Osteoblast (primary cell): ENCODE measurements at regions not wholly inside any gene's neighbourhood (a gene's known extent, or its start where the extent isn't known, plus 50 kb on each side); places are given as distances from the start of the nearest gene placed in this dataset.

Experiments used
- DNase-seq: peaks from one replicate; pipeline ENCODE4 v3.0.0; 2011; ENCODE audit warnings: low spot score, mixed read lengths; ENCODE audit not compliant: insufficient read length; ENCODE audit errors: missing footprints
- H2AFZ ChIP-seq: 2 replicates; pipeline ENCODE4 v1.6.0; 2011; ENCODE audit warnings: mild to moderate bottlenecking, low read length
- H3K27ac ChIP-seq: 2 replicates; pipeline ENCODE4 v1.5.1; 2011; ENCODE audit warnings: mild to moderate bottlenecking, low read depth, low read length, moderate library complexity
- H3K27me3 ChIP-seq: 2 replicates; pipeline ENCODE4 v1.6.0; 2012; ENCODE audit warnings: mild to moderate bottlenecking, control low read depth, inconsistent platforms, low read length, moderate library complexity; ENCODE audit not compliant: insufficient read depth
- H3K36me3 ChIP-seq: 2 replicates; pipeline ENCODE4 v1.5.1; 2011; ENCODE audit warnings: mild to moderate bottlenecking, low read length, control low read depth, moderate library complexity; ENCODE audit not compliant: insufficient read depth
- H3K4me1 ChIP-seq: 2 replicates; pipeline ENCODE4 v1.5.1; 2011; ENCODE audit warnings: mild to moderate bottlenecking, low read length, control low read depth, moderate library complexity; ENCODE audit not compliant: insufficient read depth
- H3K4me2 ChIP-seq: 2 replicates; pipeline ENCODE4 v1.6.0; 2011; ENCODE audit warnings: mild to moderate bottlenecking, low read length; ENCODE audit not compliant: insufficient read depth
- H3K4me3 ChIP-seq: fragments of 200-600 bp; sonication (generic); 3 replicates; pipeline ENCODE4 v1.5.1; 2012; ENCODE audit warnings: mild to moderate bottlenecking, low read length, inconsistent platforms; ENCODE audit not compliant: insufficient read depth
- H3K79me2 ChIP-seq: 2 replicates; pipeline ENCODE4 v1.6.0; 2012; ENCODE audit warnings: mild to moderate bottlenecking, low read length, control low read depth, inconsistent platforms; ENCODE audit not compliant: insufficient read depth
- H3K9me3 ChIP-seq: 2 replicates; pipeline ENCODE4 v1.5.1; 2011; ENCODE audit warnings: low read depth, low read length, control low read depth
- H4K20me1 ChIP-seq: 2 replicates; pipeline ENCODE4 v1.6.0; 2012; ENCODE audit warnings: mild to moderate bottlenecking, low read length, control low read depth; ENCODE audit not compliant: insufficient read depth
- CTCF ChIP-seq: IDR thresholded peaks from 2 replicates; pipeline ENCODE4 v1.5.1; 2011; ENCODE audit warnings: mild to moderate bottlenecking, low read depth, low read length, moderate library complexity; ENCODE audit errors: extremely low read depth

DNA sequence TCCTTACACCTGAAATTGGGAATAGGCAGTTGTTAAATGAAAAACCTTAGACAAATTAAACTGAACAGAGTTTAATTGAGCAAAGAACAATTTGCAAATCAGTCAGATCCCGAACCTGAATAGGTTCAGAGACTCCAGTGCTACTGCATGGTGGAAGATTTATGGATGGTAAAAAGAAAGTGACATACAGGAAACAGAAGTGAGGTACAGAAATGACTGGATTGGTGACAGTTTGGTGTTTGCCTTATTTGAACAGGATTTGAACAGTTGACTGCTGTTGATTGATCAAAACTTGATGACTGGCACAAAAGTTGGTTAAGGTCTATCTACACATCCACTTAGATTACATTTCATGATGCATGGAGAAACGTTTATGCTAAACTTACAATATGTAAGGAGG lies 248.8 kb downstream of the HNMT start:
- H3K4me1 ChIP-seq = no peaks in the 10 kb centered on the region
- no peak for TF ChIP-seq CTCF
- H2AFZ ChIP-seq = no peak overlapping the region
- no peaks in the 10 kb centered on the region for H3K79me2 ChIP-seq
- H3K4me3 ChIP-seq = no peak overlapping the region
- no peak for DNase-seq
- no peak overlapping the region for H3K4me2 ChIP-seq
- H3K36me3 ChIP-seq = no peaks in the 10 kb centered on the region
- no peak overlapping the region for H3K27ac ChIP-seq
- H4K20me1 ChIP-seq = no peaks in the 10 kb centered on the region
- no peaks in the 10 kb centered on the region for H3K9me3 ChIP-seq
- no peaks in the 10 kb centered on the region for H3K27me3 ChIP-seq

GRCh38 chr2:138213624-138214023 lies 249.4 kb downstream of the HNMT start:
- Histone ChIP-seq H4K20me1 (no peaks in the 10 kb centered on the region), H3K79me2 (no peaks in the 10 kb centered on the region), H3K4me1 (no peaks in the 10 kb centered on the region), H3K27me3 (no peaks in the 10 kb centered on the region), H3K27ac (no peak overlapping the region), H3K4me3 (no peak overlapping the region), H3K4me2 (no peak overlapping the region), H3K9me3 (no peaks in the 10 kb centered on the region), H3K36me3 (no peaks in the 10 kb centered on the region), H2AFZ (no peak overlapping the region)
- no peak for TF ChIP-seq CTCF
- DNase-seq = no peak

DNA sequence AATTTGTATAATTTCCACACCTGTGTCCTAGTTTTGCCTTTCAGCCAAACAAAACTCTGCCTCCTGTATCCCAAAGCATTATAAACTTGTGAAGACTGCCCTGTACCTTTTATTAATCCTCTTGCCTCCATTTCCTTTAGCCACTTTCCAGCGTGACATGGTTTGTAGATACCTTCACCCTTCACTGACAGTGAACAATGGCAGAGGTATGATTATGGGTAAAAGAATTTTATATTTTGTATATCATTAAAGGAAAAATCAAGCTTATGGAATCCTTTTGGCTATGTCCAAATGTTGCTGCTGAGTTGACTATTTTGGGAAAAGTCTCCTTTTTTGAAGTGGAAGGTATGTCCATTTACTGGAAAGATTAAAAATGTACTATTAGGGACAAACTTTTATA lies 251.7 kb downstream of the HNMT start:
- no peak for DNase-seq
- no peaks in the 10 kb centered on the region for H3K27me3 ChIP-seq
- H3K79me2 ChIP-seq = no peaks in the 10 kb centered on the region
- H2AFZ ChIP-seq = no peak overlapping the region
- peaks cover 4% of the 10 kb centered on the region for H3K4me1 ChIP-seq
- H3K4me2 ChIP-seq = no peak overlapping the region
- no peaks in the 10 kb centered on the region for H3K36me3 ChIP-seq
- H3K4me3 ChIP-seq = no peak overlapping the region
- no peak overlapping the region for H3K27ac ChIP-seq
- H3K9me3 ChIP-seq = no peaks in the 10 kb centered on the region
- H4K20me1 ChIP-seq = no peaks in the 10 kb centered on the region
- no peak for TF ChIP-seq CTCF

DNA sequence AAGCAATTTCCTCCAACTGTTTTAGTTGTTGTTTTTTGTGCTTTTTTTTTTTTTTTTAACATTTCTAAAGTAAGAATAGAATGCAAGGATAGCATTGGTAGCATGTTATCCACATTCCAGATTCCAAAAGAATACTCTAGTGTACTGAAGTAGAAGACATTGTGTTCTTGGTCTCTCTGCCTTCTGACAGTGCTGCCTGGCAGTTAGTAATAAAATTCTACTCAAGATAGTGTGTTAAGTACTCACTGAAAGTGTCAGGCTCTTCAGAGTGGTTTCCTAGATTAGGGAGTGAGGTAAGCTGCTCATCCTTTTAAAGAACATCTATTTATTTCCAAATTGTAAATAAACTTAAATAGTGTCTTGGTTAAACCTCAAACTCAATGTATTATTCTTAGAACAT lies 253.7 kb downstream of the HNMT start:
- Histone ChIP-seq H3K4me2 (no peak overlapping the region), H2AFZ (no peak overlapping the region), H4K20me1 (no peaks in the 10 kb centered on the region), H3K27me3 (no peaks in the 10 kb centered on the region), H3K4me3 (no peak overlapping the region), H3K27ac (no peak overlapping the region), H3K9me3 (no peaks in the 10 kb centered on the region), H3K4me1 (peaks cover 4% of the 10 kb centered on the region), H3K36me3 (no peaks in the 10 kb centered on the region), H3K79me2 (no peaks in the 10 kb centered on the region)
- no peak for DNase-seq
- no peak for TF ChIP-seq CTCF
